ENCODE measurements at regions not wholly inside any gene's neighbourhood (a gene's known extent, or its start where the extent isn't known, plus 50 kb on each side); places are given as distances from the start of the nearest gene placed in this dataset.
"Not testable (repeated sequence)": the region's sequence is repeated elsewhere in the genome, so short reads cannot be mapped to it uniquely, and the experiment has no call there.

DNA sequence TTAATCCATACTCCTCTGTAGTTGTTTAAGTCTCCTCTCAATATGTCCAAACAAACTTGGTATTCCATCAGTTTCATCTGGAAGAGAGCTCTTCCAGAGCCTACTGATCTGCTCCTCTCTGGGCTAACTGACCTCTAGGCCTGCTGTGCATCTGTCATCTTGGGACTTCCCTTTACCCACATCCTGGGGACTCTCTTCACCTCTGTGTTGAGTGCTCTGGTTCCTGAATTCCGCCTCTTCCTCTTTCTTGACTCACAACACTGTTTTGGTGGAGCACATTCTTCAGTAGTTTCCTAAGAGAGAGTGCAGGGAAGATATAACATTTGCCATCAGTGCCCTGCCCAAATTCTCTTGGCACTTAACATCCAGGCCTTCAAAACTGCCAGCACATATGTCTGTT is 55.9 kb upstream of the NOTCH2NLA start:
- not testable (repeated sequence) for H2BK15ac ChIP-seq (ENCODE audit: low read length); H3K9me3 ChIP-seq (replicated peaks in 1 of 2; ENCODE audit: control insufficient read depth in 2 of 2, insufficient read depth in 1 of 2, low read depth in 1 of 2, low read length in 2 of 2); H3K23ac ChIP-seq (ENCODE audit: low read depth, low read length, poor library complexity); H3K9ac ChIP-seq (ENCODE audit: low read depth, low read length, poor library complexity); H4K91ac ChIP-seq (ENCODE audit: low read depth, low read length, poor library complexity); H2BK5ac ChIP-seq (ENCODE audit: low read length); H2AK5ac ChIP-seq (ENCODE audit: low read depth, low read length); H3K14ac ChIP-seq (ENCODE audit: low read length); H3K79me1 ChIP-seq (ENCODE audit: low read depth, low read length); H3K36me3 ChIP-seq (replicated peaks in 1 of 2; ENCODE audit: control insufficient read depth in 2 of 2, insufficient read depth in 2 of 2, low read length in 2 of 2); H3K18ac ChIP-seq (ENCODE audit: low read length); H2AFZ ChIP-seq (ENCODE audit: low read length); H2BK12ac ChIP-seq (ENCODE audit: low read length); H2BK120ac ChIP-seq (ENCODE audit: low read depth, low read length); H3K4me3 ChIP-seq (ENCODE audit: low read length in 2 of 2); H3K27me3 ChIP-seq (ENCODE audit: control insufficient read depth in 3 of 3, insufficient read depth in 3 of 3, low read depth in 1 of 3, low read length in 3 of 3); H4K8ac ChIP-seq (ENCODE audit: low read depth, low read length); H3K4me2 ChIP-seq (ENCODE audit: insufficient read depth, low read length, poor library complexity, severe bottlenecking); H3K4me1 ChIP-seq (ENCODE audit: control insufficient read depth in 2 of 2, insufficient read depth in 1 of 2, low read depth in 1 of 2, low read length in 2 of 2); H3K4ac ChIP-seq (ENCODE audit: low read length); H3K27ac ChIP-seq (replicated peaks; ENCODE audit: low read length); DNase-seq (ENCODE audit: low spot score)
- whole genome bisulfite sequencing, 2 donors (ENCODE audit: extremely low coverage in 2 of 2, insufficient read length in 2 of 2, insufficient replicate concordance in 1 of 2) = no CpG with 5 or more reads among the region's 1 CpG

DNA sequence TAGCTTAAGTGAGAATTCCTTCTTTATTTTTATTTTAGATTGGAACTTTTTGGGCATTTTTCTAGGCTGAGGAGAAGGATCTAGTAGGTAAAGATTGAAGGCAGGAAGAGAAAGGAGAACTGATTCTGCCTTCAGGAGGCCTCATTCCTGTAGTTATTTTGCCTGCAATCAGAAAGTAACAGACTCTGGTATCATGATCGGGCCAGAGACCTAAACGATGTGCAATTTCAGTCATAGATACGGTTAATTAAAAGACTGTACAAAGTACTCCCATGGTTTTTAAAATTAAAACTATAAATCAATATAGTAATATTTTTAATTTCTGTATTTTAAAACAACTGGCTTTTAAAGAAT is 54.7 kb upstream of the NOTCH2NLA start:
- H3K23ac ChIP-seq (ENCODE audit: low read depth, low read length, poor library complexity); H3K18ac ChIP-seq (ENCODE audit: low read length); H2BK12ac ChIP-seq (ENCODE audit: low read length); H2AFZ ChIP-seq (ENCODE audit: low read length); H3K4me2 ChIP-seq (ENCODE audit: insufficient read depth, low read length, poor library complexity, severe bottlenecking); H3K9ac ChIP-seq (ENCODE audit: low read depth, low read length, poor library complexity); H3K36me3 ChIP-seq (replicated peaks in 1 of 2; ENCODE audit: control insufficient read depth in 2 of 2, insufficient read depth in 2 of 2, low read length in 2 of 2); H3K4me1 ChIP-seq (ENCODE audit: control insufficient read depth in 2 of 2, insufficient read depth in 1 of 2, low read depth in 1 of 2, low read length in 2 of 2); H3K4me3 ChIP-seq (ENCODE audit: low read length in 2 of 2); DNase-seq (ENCODE audit: low spot score); H3K4ac ChIP-seq (ENCODE audit: low read length); H4K8ac ChIP-seq (ENCODE audit: low read depth, low read length); H3K14ac ChIP-seq (ENCODE audit: low read length); H3K27ac ChIP-seq (replicated peaks; ENCODE audit: low read length); H2AK5ac ChIP-seq (ENCODE audit: low read depth, low read length); H3K79me1 ChIP-seq (ENCODE audit: low read depth, low read length); H4K91ac ChIP-seq (ENCODE audit: low read depth, low read length, poor library complexity); H2BK5ac ChIP-seq (ENCODE audit: low read length); H3K9me3 ChIP-seq (replicated peaks in 1 of 2; ENCODE audit: control insufficient read depth in 2 of 2, insufficient read depth in 1 of 2, low read depth in 1 of 2, low read length in 2 of 2); H2BK15ac ChIP-seq (ENCODE audit: low read length); H3K27me3 ChIP-seq (ENCODE audit: control insufficient read depth in 3 of 3, insufficient read depth in 3 of 3, low read depth in 1 of 3, low read length in 3 of 3); H2BK120ac ChIP-seq (ENCODE audit: low read depth, low read length): not testable (repeated sequence)
- no CpG with 5 or more reads among the region's 3 CpGs for WGBS, 2 donors (ENCODE audit: extremely low coverage in 2 of 2, insufficient read length in 2 of 2, insufficient replicate concordance in 1 of 2)

DNA sequence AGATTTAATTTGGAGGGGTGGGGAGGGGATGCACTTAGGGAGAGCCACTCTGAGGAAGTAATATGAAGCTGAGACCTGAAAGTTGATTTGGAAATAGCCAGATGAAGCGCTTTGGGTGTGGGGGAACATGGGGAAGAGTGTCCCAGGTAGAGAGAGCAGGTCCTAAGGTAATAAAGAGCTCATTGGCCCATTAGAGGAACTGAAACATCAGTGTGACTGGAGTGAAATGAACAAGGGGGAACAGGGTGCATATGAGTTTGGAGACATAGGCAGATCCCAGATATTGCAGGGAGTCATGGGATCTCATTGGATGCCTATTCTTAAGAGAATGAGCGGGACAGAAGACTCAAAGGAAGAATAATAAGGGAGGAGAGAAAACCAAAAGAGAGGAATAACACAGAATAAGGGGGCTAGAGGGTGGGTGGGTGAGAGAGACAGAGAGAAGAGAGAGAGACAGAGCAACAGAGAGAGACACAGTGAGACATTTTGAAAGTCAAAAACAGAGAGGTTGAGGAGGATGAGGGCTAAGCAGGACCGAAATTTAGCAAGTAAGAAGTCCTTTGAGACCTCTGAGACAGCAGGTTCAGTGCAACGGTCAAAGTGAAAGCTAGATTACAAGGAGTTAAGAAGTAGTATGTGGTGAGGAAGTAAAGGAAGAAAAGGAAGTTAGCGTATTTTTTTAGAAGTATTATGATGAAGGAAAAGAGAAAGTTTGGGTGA is 54.1 kb upstream of the NOTCH2NLA start:
- H2BK12ac ChIP-seq (ENCODE audit: low read length); H3K4me2 ChIP-seq (ENCODE audit: insufficient read depth, low read length, poor library complexity, severe bottlenecking); H3K4me3 ChIP-seq (ENCODE audit: low read length in 2 of 2); H3K27me3 ChIP-seq (ENCODE audit: control insufficient read depth in 3 of 3, insufficient read depth in 3 of 3, low read depth in 1 of 3, low read length in 3 of 3); H4K8ac ChIP-seq (ENCODE audit: low read depth, low read length); H3K4me1 ChIP-seq (ENCODE audit: control insufficient read depth in 2 of 2, insufficient read depth in 1 of 2, low read depth in 1 of 2, low read length in 2 of 2); H3K14ac ChIP-seq (ENCODE audit: low read length); H4K91ac ChIP-seq (ENCODE audit: low read depth, low read length, poor library complexity); H2BK15ac ChIP-seq (ENCODE audit: low read length); H2BK5ac ChIP-seq (ENCODE audit: low read length); H3K79me1 ChIP-seq (ENCODE audit: low read depth, low read length); H2AK5ac ChIP-seq (ENCODE audit: low read depth, low read length); H3K18ac ChIP-seq (ENCODE audit: low read length); H3K36me3 ChIP-seq (replicated peaks in 1 of 2; ENCODE audit: control insufficient read depth in 2 of 2, insufficient read depth in 2 of 2, low read length in 2 of 2); H3K9me3 ChIP-seq (replicated peaks in 1 of 2; ENCODE audit: control insufficient read depth in 2 of 2, insufficient read depth in 1 of 2, low read depth in 1 of 2, low read length in 2 of 2); DNase-seq (ENCODE audit: low spot score); H3K9ac ChIP-seq (ENCODE audit: low read depth, low read length, poor library complexity); H3K23ac ChIP-seq (ENCODE audit: low read depth, low read length, poor library complexity); H2AFZ ChIP-seq (ENCODE audit: low read length); H2BK120ac ChIP-seq (ENCODE audit: low read depth, low read length); H3K4ac ChIP-seq (ENCODE audit: low read length); H3K27ac ChIP-seq (replicated peaks; ENCODE audit: low read length): not testable (repeated sequence)
- WGBS, 2 donors (ENCODE audit: extremely low coverage in 2 of 2, insufficient read length in 2 of 2, insufficient replicate concordance in 1 of 2) = no CpG with 5 or more reads among the region's 5 CpGs

DNA sequence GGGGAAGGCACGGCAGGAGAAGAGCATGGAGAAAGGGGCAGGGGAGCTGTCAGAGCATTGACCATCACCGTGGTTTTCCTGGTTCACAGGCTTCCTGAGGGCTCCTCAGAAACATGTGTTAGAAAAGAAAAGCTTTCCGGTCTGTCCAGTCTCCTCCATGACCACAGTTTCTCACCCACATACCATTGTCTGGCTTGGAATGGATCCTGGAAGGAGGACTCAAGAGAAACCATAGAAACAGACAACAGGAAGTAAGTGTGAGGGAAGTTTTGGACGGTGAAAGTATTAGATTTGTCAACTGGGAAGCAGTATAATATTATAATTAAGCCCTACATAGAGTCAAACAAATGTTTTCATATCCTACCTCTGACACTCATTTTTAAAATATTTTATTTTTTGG is 52.7 kb upstream of the NOTCH2NLA start:
- not testable (repeated sequence) for H3K14ac ChIP-seq (ENCODE audit: low read length); DNase-seq (ENCODE audit: low spot score); H2BK5ac ChIP-seq (ENCODE audit: low read length); H4K91ac ChIP-seq (ENCODE audit: low read depth, low read length, poor library complexity); H3K9ac ChIP-seq (ENCODE audit: low read depth, low read length, poor library complexity); H2AFZ ChIP-seq (ENCODE audit: low read length); H3K18ac ChIP-seq (ENCODE audit: low read length); H4K8ac ChIP-seq (ENCODE audit: low read depth, low read length); H2BK12ac ChIP-seq (ENCODE audit: low read length); H3K4me2 ChIP-seq (ENCODE audit: insufficient read depth, low read length, poor library complexity, severe bottlenecking); H3K27ac ChIP-seq (replicated peaks; ENCODE audit: low read length); H3K23ac ChIP-seq (ENCODE audit: low read depth, low read length, poor library complexity); H3K9me3 ChIP-seq (replicated peaks in 1 of 2; ENCODE audit: control insufficient read depth in 2 of 2, insufficient read depth in 1 of 2, low read depth in 1 of 2, low read length in 2 of 2); H3K4me3 ChIP-seq (ENCODE audit: low read length in 2 of 2); H3K27me3 ChIP-seq (ENCODE audit: control insufficient read depth in 3 of 3, insufficient read depth in 3 of 3, low read depth in 1 of 3, low read length in 3 of 3); H2BK120ac ChIP-seq (ENCODE audit: low read depth, low read length); H2AK5ac ChIP-seq (ENCODE audit: low read depth, low read length); H3K4me1 ChIP-seq (ENCODE audit: control insufficient read depth in 2 of 2, insufficient read depth in 1 of 2, low read depth in 1 of 2, low read length in 2 of 2); H3K79me1 ChIP-seq (ENCODE audit: low read depth, low read length); H3K36me3 ChIP-seq (replicated peaks in 1 of 2; ENCODE audit: control insufficient read depth in 2 of 2, insufficient read depth in 2 of 2, low read length in 2 of 2); H2BK15ac ChIP-seq (ENCODE audit: low read length); H3K4ac ChIP-seq (ENCODE audit: low read length)
- WGBS, 2 donors (ENCODE audit: extremely low coverage in 2 of 2, insufficient read length in 2 of 2, insufficient replicate concordance in 1 of 2) = no CpG with 5 or more reads among the region's 4 CpGs
